ENCODE measurements at regions not wholly inside any gene's neighbourhood (a gene's known extent, or its start where the extent isn't known, plus 50 kb on each side); places are given as distances from the start of the nearest gene placed in this dataset.

GRCh38 chr6:37105148-37106050, 64.6 kb upstream of the PIM1 start:
- DNase-seq, result no peak

GRCh38 chr6:37106051-37106363, 63.9 kb upstream of the PIM1 start:
- DNase-seq, result no peak

- no peak for DNase-seq
These were observed 63.4 kb upstream of the PIM1 start for GRCh38 chr6:37106554-37106953.

- no peak for DNase-seq
These were observed 62.9 kb upstream of the PIM1 start for GRCh38 chr6:37106982-37107491.

GRCh38 chr6:37109714-37110499, 60.0 kb upstream of the PIM1 start:
- no peak for DNase-seq

GRCh38 chr6:37110500-37111461, 59.2 kb upstream of the PIM1 start:
- no peak for DNase-seq

- no peak for DNase-seq
These were observed 56.0 kb upstream of the PIM1 start for GRCh38 chr6:37113976-37114375.

GRCh38 chr6:37114612-37115011, 55.3 kb upstream of the PIM1 start:
- DNase-seq, result no peak

- no peak for DNase-seq
These were observed 54.6 kb upstream of the PIM1 start for GRCh38 chr6:37115236-37115895.

GRCh38 chr6:37116326-37116725, 53.6 kb upstream of the PIM1 start:
- no peak for DNase-seq

- DNase-seq, result no peak
These were observed 50.5 kb upstream of the PIM1 start for GRCh38 chr6:37119387-37119886.
